ENCODE measurements at regions not wholly inside any gene's neighbourhood (a gene's known extent, or its start where the extent isn't known, plus 50 kb on each side); places are given as distances from the start of the nearest gene placed in this dataset.

DNA sequence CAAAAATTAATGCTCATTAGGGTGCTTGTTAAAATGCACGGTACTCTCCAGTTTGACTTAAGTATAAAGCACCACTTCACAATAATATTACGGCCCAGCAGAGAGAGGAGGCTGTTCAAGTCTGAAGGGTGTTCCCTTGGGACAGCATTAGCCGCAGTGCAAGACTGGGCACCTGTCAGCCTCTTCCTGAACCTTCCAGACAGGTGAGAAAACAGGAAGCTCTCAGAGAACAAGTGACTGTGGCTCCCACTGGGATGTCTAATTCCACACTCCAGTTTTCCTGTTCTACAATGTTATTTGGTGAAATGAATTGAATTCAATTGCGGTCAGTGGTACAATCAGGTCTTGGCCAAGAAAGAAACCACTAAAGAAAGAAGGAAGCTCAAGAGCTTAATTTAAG lies 414.4 kb downstream of the SMARCA1 start:
- WGBS (ENCODE audit: insufficient coverage): no CpG with 5 or more reads among the region's 4 CpGs
- CTCF ChIA-PET: no interaction called here
- H3K36me3 ChIP-seq (replicated peaks in 1 of 2; ENCODE audit: control extremely low read depth in 1 of 2, control insufficient read depth in 1 of 2, extremely low read depth in 1 of 2, insufficient read depth in 2 of 2, low read length in 1 of 2): no peaks in the 10 kb centered on the region

DNA sequence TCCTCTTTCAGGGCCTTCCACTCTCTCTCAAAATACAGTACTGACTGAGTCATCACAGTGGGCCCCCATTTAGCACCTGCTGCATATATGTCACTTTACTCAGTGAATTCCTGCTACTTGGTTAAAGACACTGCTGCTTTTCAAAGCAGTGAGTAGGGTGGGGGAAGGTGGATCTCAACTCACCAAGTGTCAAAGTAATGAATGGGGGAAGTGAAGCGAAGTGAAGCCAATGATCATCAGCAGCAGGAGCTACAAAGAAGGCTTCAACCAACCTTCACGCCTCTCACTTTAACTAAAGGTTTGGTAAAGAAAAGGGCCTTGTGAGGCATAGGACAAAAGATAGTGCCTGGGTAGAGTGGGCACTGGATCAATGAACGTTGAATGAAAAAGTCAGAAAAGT lies 424.1 kb downstream of the SMARCA1 start:
- Histone ChIP-seq H3K9me3 (ENCODE audit: control extremely low read depth in 1 of 3, control insufficient read depth in 2 of 3, insufficient read depth in 1 of 3, low read length in 2 of 3) (no peaks in the 10 kb centered on the region), H3K27me3 (replicated peaks in 1 of 4; ENCODE audit: control extremely low read depth in 1 of 4, control insufficient read depth in 3 of 4, insufficient read depth in 4 of 4, low read length in 3 of 4) (no peaks in the 10 kb centered on the region), H3K36me3 (replicated peaks in 1 of 2; ENCODE audit: control extremely low read depth in 1 of 2, control insufficient read depth in 1 of 2, extremely low read depth in 1 of 2, insufficient read depth in 2 of 2, low read length in 1 of 2) (no peaks in the 10 kb centered on the region), H2AFZ (ENCODE audit: insufficient read depth, low read depth, low read length, poor library complexity, severe bottlenecking) (no peak overlapping the region), H4K20me1 (ENCODE audit: control insufficient read depth, insufficient read depth, low read length, poor library complexity, severe bottlenecking) (no peaks in the 10 kb centered on the region), H3K4me2 (replicated peaks; ENCODE audit: low read depth, low read length, poor library complexity, severe bottlenecking) (no peak overlapping the region), H3K4me1 (ENCODE audit: control insufficient read depth in 2 of 2, insufficient read depth in 2 of 2, low read length in 2 of 2) (no peaks in the 10 kb centered on the region), H3K79me2 (ENCODE audit: control insufficient read depth, insufficient read depth, low read length) (no peaks in the 10 kb centered on the region), H3K4me3 (ENCODE audit: control extremely low read depth in 1 of 5, extremely low read depth in 1 of 5, insufficient read depth in 1 of 5, low read depth in 2 of 5, low read length in 4 of 5) (no peak overlapping the region), H3K9ac (ENCODE audit: low read length) (no peak overlapping the region), H3K27ac (ENCODE audit: low read length in 2 of 2) (no peak overlapping the region)
- no peak for DNase-seq
- Mint-ChIP-seq H3K27me3 (no peaks in the 10 kb centered on the region), H3K9me3 (ENCODE audit: insufficient read depth) (no peaks in the 10 kb centered on the region), H3K4me1 (no peaks in the 10 kb centered on the region), H3K27ac (no peak overlapping the region), H3K4me3 (no peak overlapping the region)
- ChIA-PET POLR2A (no interaction called here), CTCF (no interaction called here)
- no peak for ATAC-seq (ENCODE audit: low read depth)
- WGBS (ENCODE audit: insufficient coverage): no CpG with 5 or more reads among the region's 3 CpGs
- TF ChIP-seq, protein P1, sequence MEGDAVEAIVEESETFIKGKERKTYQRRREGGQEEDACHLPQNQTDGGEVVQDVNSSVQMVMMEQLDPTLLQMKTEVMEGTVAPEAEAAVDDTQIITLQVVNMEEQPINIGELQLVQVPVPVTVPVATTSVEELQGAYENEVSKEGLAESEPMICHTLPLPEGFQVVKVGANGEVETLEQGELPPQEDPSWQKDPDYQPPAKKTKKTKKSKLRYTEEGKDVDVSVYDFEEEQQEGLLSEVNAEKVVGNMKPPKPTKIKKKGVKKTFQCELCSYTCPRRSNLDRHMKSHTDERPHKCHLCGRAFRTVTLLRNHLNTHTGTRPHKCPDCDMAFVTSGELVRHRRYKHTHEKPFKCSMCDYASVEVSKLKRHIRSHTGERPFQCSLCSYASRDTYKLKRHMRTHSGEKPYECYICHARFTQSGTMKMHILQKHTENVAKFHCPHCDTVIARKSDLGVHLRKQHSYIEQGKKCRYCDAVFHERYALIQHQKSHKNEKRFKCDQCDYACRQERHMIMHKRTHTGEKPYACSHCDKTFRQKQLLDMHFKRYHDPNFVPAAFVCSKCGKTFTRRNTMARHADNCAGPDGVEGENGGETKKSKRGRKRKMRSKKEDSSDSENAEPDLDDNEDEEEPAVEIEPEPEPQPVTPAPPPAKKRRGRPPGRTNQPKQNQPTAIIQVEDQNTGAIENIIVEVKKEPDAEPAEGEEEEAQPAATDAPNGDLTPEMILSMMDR (IDR thresholded peaks at IDR 0.05): no peak
- no peak for TF ChIP-seq EZH2 (IDR thresholded peaks at IDR 0.05; ENCODE audit: borderline replicate concordance, insufficient read depth, low read depth, low read length, poor library complexity, severe bottlenecking)
- intact Hi-C loops (cut with micrococcal nuclease): no loop called here

More for the DNA sequence above, 414.4 kb downstream of the SMARCA1 start:
- H3K79me2 ChIP-seq (ENCODE audit: control insufficient read depth, insufficient read depth, low read length): no peaks in the 10 kb centered on the region
- H2AFZ ChIP-seq (ENCODE audit: insufficient read depth, low read depth, low read length, poor library complexity, severe bottlenecking): no peak overlapping the region
- Mint-ChIP-seq H3K27ac (no peak overlapping the region), H3K27me3 (no peaks in the 10 kb centered on the region), H3K9me3 (ENCODE audit: insufficient read depth) (no peaks in the 10 kb centered on the region), H3K4me3 (no peak overlapping the region), H3K4me1 (no peaks in the 10 kb centered on the region)
- H3K9ac ChIP-seq (ENCODE audit: low read length): no peak overlapping the region
- intact Hi-C loops (cut with micrococcal nuclease): no loop called here
- no peaks in the 10 kb centered on the region for H3K9me3 ChIP-seq (ENCODE audit: control extremely low read depth in 1 of 3, control insufficient read depth in 2 of 3, insufficient read depth in 1 of 3, low read length in 2 of 3)
- no peaks in the 10 kb centered on the region for H3K27me3 ChIP-seq (replicated peaks in 1 of 4; ENCODE audit: control extremely low read depth in 1 of 4, control insufficient read depth in 3 of 4, insufficient read depth in 4 of 4, low read length in 3 of 4)
- no peak overlapping the region for H3K4me2 ChIP-seq (replicated peaks; ENCODE audit: low read depth, low read length, poor library complexity, severe bottlenecking)
- POLR2A ChIA-PET: no interaction called here
- H3K4me1 ChIP-seq (ENCODE audit: control insufficient read depth in 2 of 2, insufficient read depth in 2 of 2, low read length in 2 of 2): no peaks in the 10 kb centered on the region
- no peak for ATAC-seq (ENCODE audit: low read depth)
- H3K4me3 ChIP-seq (ENCODE audit: control extremely low read depth in 1 of 5, extremely low read depth in 1 of 5, insufficient read depth in 1 of 5, low read depth in 2 of 5, low read length in 4 of 5): no peak overlapping the region
- H4K20me1 ChIP-seq (ENCODE audit: control insufficient read depth, insufficient read depth, low read length, poor library complexity, severe bottlenecking): no peaks in the 10 kb centered on the region
- TF ChIP-seq, protein P1 (IDR thresholded peaks at IDR 0.05): no peak
- TF ChIP-seq EZH2 (IDR thresholded peaks at IDR 0.05; ENCODE audit: borderline replicate concordance, insufficient read depth, low read depth, low read length, poor library complexity, severe bottlenecking): no peak
- H3K27ac ChIP-seq (ENCODE audit: low read length in 2 of 2): no peak overlapping the region
- DNase-seq: no peak
